ENCODE measurements at regions not wholly inside any gene's neighbourhood (a gene's known extent, or its start where the extent isn't known, plus 50 kb on each side); places are given as distances from the start of the nearest gene placed in this dataset.

DNA sequence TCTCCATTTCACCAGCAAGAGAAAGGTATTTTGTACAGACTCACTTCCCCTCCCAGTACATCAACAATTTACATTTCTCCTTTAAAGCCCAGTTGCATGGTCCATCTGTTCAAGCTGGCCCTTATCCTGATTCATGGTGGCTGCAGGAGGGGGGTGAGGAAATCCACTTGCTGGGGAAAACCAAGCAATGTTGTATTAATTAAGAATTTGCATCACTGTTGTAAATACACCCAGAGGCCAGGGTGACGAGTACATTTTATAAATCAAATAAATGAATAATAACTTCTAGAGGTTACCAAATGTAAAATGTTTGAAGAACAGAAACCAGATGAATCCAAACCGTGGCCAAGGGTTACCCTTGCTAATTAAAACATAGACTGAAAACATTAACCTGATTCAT is 395.9 kb upstream of the INTU start:
- no peak for TF ChIP-seq SUZ12 (IDR thresholded peaks at IDR 0.05; ENCODE audit: unreplicated experiment)
- TF ChIP-seq MYB (IDR thresholded peaks at IDR 0.05; ENCODE audit: borderline replicate concordance, low read depth, low read length), result no peak
- in situ Hi-C loops (cut with MboI) (no loop called here), intact Hi-C loops (cut with micrococcal nuclease; ENCODE audit: unreplicated experiment) (no loop called here)
- H2AFZ ChIP-seq (ENCODE audit: control insufficient read depth, low read depth, low read length), result no peak overlapping the region
- H3K9me3 ChIP-seq (replicated peaks; ENCODE audit: control insufficient read depth, insufficient read depth, low read length), result no peaks in the 10 kb centered on the region
- no TSS peak for BruUV-seq (replicated peaks)
- H3K27me3 ChIP-seq (replicated peaks in 1 of 2; ENCODE audit: control insufficient read depth in 2 of 2, insufficient read depth in 2 of 2, low read length in 1 of 2), result no peaks in the 10 kb centered on the region
- FAIRE-seq, result no peak
- no peaks in the 10 kb centered on the region for H3K4me1 ChIP-seq (ENCODE audit: control insufficient read depth, insufficient read depth, low read length)
- ChIA-PET CTCF (no interaction called here), POLR2A (no interaction called here), RAD21 (ENCODE audit: unreplicated experiment) (no interaction called here), SMC1A (ENCODE audit: uncharacterized antibody, unreplicated experiment) (interaction anchor here (1.0 kb wide), 1 partner anchor 13 kb away, joined by 3 read pairs; no protein-coding TSS in a partner anchor)
- no peak overlapping the region for H3K4me3 ChIP-seq
- no peak overlapping the region for H3K9ac ChIP-seq (ENCODE audit: control insufficient read depth, insufficient read depth, low read length)
- no peaks in the 10 kb centered on the region for H3K79me2 ChIP-seq (ENCODE audit: control insufficient read depth, insufficient read depth, low read length)
- no peak overlapping the region for H3K27ac ChIP-seq (ENCODE audit: control insufficient read depth, insufficient read depth)
- H3K4me2 ChIP-seq (ENCODE audit: control insufficient read depth, insufficient read depth), result no peak overlapping the region
- H4K20me1 ChIP-seq (ENCODE audit: control insufficient read depth, insufficient read depth), result no peaks in the 10 kb centered on the region
- 5% methylated on average over 2 of the region's 2 CpGs for WGBS (ENCODE audit: insufficient coverage, insufficient replicate concordance, low lambda C conversion rate, missing lambda C conversion rate)
- H3K36me3 ChIP-seq (ENCODE audit: control insufficient read depth in 2 of 2, insufficient read depth in 2 of 2, low read length in 1 of 2), result no peaks in the 10 kb centered on the region
- ATAC-seq, result no peak
- no peak for DNase-seq (ENCODE audit: low read depth, low spot score)

- Histone ChIP-seq H3K4me3 (no peak overlapping the region), H3K27me3 (replicated peaks in 1 of 2; ENCODE audit: control insufficient read depth in 2 of 2, insufficient read depth in 2 of 2, low read length in 1 of 2) (no peaks in the 10 kb centered on the region), H3K4me2 (ENCODE audit: control insufficient read depth, insufficient read depth) (no peak overlapping the region), H3K36me3 (ENCODE audit: control insufficient read depth in 2 of 2, insufficient read depth in 2 of 2, low read length in 1 of 2) (no peaks in the 10 kb centered on the region), H4K20me1 (ENCODE audit: control insufficient read depth, insufficient read depth) (no peaks in the 10 kb centered on the region), H2AFZ (ENCODE audit: control insufficient read depth, low read depth, low read length) (no peak overlapping the region), H3K27ac (ENCODE audit: control insufficient read depth, insufficient read depth) (no peak overlapping the region), H3K9ac (ENCODE audit: control insufficient read depth, insufficient read depth, low read length) (no peak overlapping the region), H3K9me3 (replicated peaks; ENCODE audit: control insufficient read depth, insufficient read depth, low read length) (no peaks in the 10 kb centered on the region), H3K79me2 (ENCODE audit: control insufficient read depth, insufficient read depth, low read length) (no peaks in the 10 kb centered on the region), H3K4me1 (ENCODE audit: control insufficient read depth, insufficient read depth, low read length) (no peaks in the 10 kb centered on the region)
- intact Hi-C loops (cut with micrococcal nuclease; ENCODE audit: unreplicated experiment) (no loop called here), in situ Hi-C loops (cut with MboI) (no loop called here)
- DNase-seq (ENCODE audit: low read depth, low spot score), result no peak
- POLR2A ChIA-PET, result no interaction called here
- no peak for TF ChIP-seq ATF2 (IDR thresholded peaks at IDR 0.05; ENCODE audit: low read length)
- SMC1A ChIA-PET (ENCODE audit: uncharacterized antibody, unreplicated experiment), result no interaction called here
- CTCF ChIA-PET, result no interaction called here
- ATAC-seq, result no peak
- no TSS peak for BruUV-seq (replicated peaks)
- 31% methylated on average over 1 of the region's 1 CpG for WGBS (ENCODE audit: insufficient coverage, insufficient replicate concordance, low lambda C conversion rate, missing lambda C conversion rate)
- FAIRE-seq, result no peak
- RAD21 ChIA-PET (ENCODE audit: unreplicated experiment), result no interaction called here
Measured at GRCh38 chr4:127237581-127237980, 395.2 kb upstream of the INTU start.
